ENCODE measurements at regions not wholly inside any gene's neighbourhood (a gene's known extent, or its start where the extent isn't known, plus 50 kb on each side); places are given as distances from the start of the nearest gene placed in this dataset.
"Not testable (repeated sequence)": the region's sequence is repeated elsewhere in the genome, so short reads cannot be mapped to it uniquely, and the experiment has no call there.

- no peak overlapping the region for H3K4me3 Mint-ChIP-seq
- TF ChIP-seq, protein P1, sequence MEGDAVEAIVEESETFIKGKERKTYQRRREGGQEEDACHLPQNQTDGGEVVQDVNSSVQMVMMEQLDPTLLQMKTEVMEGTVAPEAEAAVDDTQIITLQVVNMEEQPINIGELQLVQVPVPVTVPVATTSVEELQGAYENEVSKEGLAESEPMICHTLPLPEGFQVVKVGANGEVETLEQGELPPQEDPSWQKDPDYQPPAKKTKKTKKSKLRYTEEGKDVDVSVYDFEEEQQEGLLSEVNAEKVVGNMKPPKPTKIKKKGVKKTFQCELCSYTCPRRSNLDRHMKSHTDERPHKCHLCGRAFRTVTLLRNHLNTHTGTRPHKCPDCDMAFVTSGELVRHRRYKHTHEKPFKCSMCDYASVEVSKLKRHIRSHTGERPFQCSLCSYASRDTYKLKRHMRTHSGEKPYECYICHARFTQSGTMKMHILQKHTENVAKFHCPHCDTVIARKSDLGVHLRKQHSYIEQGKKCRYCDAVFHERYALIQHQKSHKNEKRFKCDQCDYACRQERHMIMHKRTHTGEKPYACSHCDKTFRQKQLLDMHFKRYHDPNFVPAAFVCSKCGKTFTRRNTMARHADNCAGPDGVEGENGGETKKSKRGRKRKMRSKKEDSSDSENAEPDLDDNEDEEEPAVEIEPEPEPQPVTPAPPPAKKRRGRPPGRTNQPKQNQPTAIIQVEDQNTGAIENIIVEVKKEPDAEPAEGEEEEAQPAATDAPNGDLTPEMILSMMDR (conservative IDR thresholded peaks at IDR 0.05): no peak
- DNase-seq (ENCODE audit: low read depth, low spot score): no peak
- H3K4me1 Mint-ChIP-seq: no peaks in the 10 kb centered on the region
- peaks cover 10% of the 10 kb centered on the region for H3K9me3 Mint-ChIP-seq
- H3K36me3 Mint-ChIP-seq (ENCODE audit: low read depth): no peaks in the 10 kb centered on the region
- peaks cover 23% of the 10 kb centered on the region for H3K27me3 Mint-ChIP-seq (ENCODE audit: low read depth)
- H3K27ac Mint-ChIP-seq (ENCODE audit: unreplicated experiment): no peak overlapping the region
These were observed 87.9 kb upstream of the TRPC7 start for GRCh38 chr5:136453199-136453598.

DNA sequence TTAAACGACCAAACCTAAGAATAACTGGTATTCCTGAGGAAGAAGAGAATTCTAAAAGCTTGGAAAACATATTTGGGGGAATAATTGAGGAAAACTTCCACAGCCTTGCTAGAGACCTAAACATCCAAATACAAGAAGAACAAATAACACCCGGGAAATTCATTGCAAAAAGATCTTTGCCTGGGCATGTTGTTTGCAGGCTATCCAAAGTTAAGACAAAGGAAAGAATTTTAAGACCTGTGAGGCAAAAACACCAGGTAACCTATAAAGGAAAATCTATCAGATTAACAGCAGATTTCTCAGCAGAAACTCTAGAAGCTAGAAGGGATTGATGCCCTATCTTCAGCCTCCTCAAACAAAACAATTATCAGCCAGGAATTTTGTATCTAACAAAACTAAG is 82.2 kb upstream of the TRPC7 start:
- not testable (repeated sequence) for DNase-seq (ENCODE audit: low read depth, low spot score); H3K4me1 Mint-ChIP-seq; H3K27ac Mint-ChIP-seq (ENCODE audit: unreplicated experiment); H3K36me3 Mint-ChIP-seq (ENCODE audit: low read depth); H3K4me3 Mint-ChIP-seq; H3K9me3 Mint-ChIP-seq
- peaks cover 22% of the 10 kb centered on the region for H3K27me3 Mint-ChIP-seq (ENCODE audit: low read depth)

- no peak for DNase-seq (ENCODE audit: low read depth, low spot score)
- Mint-ChIP-seq H3K4me1 (no peaks in the 10 kb centered on the region), H3K27me3 (ENCODE audit: low read depth) (peaks cover 20% of the 10 kb centered on the region), H3K4me3 (no peak overlapping the region), H3K9me3 (peaks cover 10% of the 10 kb centered on the region), H3K27ac (ENCODE audit: unreplicated experiment) (no peak overlapping the region), H3K36me3 (ENCODE audit: low read depth) (no peaks in the 10 kb centered on the region)
- TF ChIP-seq, protein P1 (conservative IDR thresholded peaks at IDR 0.05): no peak
These were observed 81.2 kb upstream of the TRPC7 start for GRCh38 chr5:136446565-136446964.

GRCh38 chr5:136444099-136444498 is 78.8 kb upstream of the TRPC7 start:
- DNase-seq (ENCODE audit: low read depth, low spot score); H3K4me3 Mint-ChIP-seq: not testable (repeated sequence)

DNA sequence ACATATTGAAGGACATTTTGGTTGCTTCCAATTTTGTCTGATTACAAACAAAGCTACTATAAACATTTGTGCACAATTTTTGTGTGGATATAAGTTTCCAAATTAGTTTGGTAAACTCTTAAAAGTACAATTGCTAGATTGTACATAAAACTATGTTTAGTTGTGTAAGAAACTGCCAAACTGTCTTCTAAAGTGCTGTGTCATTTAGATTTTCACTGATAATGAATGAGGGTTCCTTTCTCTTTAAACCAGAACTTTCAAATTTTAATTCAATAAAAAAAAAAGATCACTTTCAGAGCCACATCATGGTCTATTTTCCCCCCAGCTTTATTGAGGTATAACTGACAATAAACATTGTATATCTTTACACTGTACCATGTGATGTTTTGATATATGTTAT is 74.0 kb upstream of the TRPC7 start:
- TF ChIP-seq, protein P1 (conservative IDR thresholded peaks at IDR 0.05): no peak
- Mint-ChIP-seq H3K27ac (ENCODE audit: unreplicated experiment) (no peak overlapping the region), H3K4me3 (no peak overlapping the region)

More at GRCh38 chr5:136444099-136444498, 78.8 kb upstream of the TRPC7 start:
- not testable (repeated sequence) for H3K36me3 Mint-ChIP-seq (ENCODE audit: low read depth); H3K9me3 Mint-ChIP-seq; H3K27ac Mint-ChIP-seq (ENCODE audit: unreplicated experiment); H3K4me1 Mint-ChIP-seq
- peaks cover 13% of the 10 kb centered on the region for H3K27me3 Mint-ChIP-seq (ENCODE audit: low read depth)

GRCh38 chr5:136435946-136436543 is 70.7 kb upstream of the TRPC7 start:
- Mint-ChIP-seq H3K36me3 (ENCODE audit: low read depth) (no peaks in the 10 kb centered on the region), H3K4me1 (no peaks in the 10 kb centered on the region), H3K9me3 (no peaks in the 10 kb centered on the region), H3K4me3 (no peak overlapping the region), H3K27me3 (ENCODE audit: low read depth) (peaks cover 13% of the 10 kb centered on the region), H3K27ac (ENCODE audit: unreplicated experiment) (no peak overlapping the region)
- TF ChIP-seq, protein P1 (conservative IDR thresholded peaks at IDR 0.05): no peak
- DNase-seq (ENCODE audit: low read depth, low spot score): no peak

More for the DNA sequence above, 74.0 kb upstream of the TRPC7 start:
- peaks cover 4% of the 10 kb centered on the region for H3K27me3 Mint-ChIP-seq (ENCODE audit: low read depth)
- peaks cover 3% of the 10 kb centered on the region for H3K9me3 Mint-ChIP-seq
- H3K36me3 Mint-ChIP-seq (ENCODE audit: low read depth): no peaks in the 10 kb centered on the region
- DNase-seq (ENCODE audit: low read depth, low spot score): no peak
- no peaks in the 10 kb centered on the region for H3K4me1 Mint-ChIP-seq

Measured in neural crest cell (in vitro differentiated cells).